ENCODE measurements at regions not wholly inside any gene's neighbourhood (a gene's known extent, or its start where the extent isn't known, plus 50 kb on each side); places are given as distances from the start of the nearest gene placed in this dataset.
A peak's percentile ranks its signal among the peaks of the same experiment; 100 is the strongest.

DNA sequence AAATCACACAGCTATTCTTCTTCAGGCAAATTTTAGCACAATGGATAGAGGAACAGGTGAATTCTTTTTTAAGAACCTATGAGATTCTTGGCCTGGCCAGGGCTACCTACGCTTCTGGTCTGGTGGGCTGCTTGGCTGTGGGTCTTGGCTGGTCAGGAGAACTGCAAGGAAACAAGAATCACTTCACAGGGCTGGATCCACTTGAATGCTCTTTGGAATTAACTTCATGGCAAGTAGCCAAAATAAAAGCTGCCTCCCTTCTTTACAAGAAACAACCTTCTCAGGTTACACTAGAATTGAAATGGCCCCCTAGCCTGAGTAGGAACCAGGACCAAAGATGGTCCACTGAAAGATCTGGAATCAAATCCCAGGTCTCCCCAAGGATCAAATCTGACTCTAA is 519.1 kb downstream of the IQCM start:
- no peak for DNase-seq (ENCODE audit: low spot score)

- no peak for DNase-seq (ENCODE audit: low spot score)
Observed at GRCh38 chr4:149296084-149296483, 519.6 kb downstream of the IQCM start.

- no peak for DNase-seq (ENCODE audit: low spot score)
Observed at GRCh38 chr4:149294601-149295000, 521.0 kb downstream of the IQCM start.

DNA sequence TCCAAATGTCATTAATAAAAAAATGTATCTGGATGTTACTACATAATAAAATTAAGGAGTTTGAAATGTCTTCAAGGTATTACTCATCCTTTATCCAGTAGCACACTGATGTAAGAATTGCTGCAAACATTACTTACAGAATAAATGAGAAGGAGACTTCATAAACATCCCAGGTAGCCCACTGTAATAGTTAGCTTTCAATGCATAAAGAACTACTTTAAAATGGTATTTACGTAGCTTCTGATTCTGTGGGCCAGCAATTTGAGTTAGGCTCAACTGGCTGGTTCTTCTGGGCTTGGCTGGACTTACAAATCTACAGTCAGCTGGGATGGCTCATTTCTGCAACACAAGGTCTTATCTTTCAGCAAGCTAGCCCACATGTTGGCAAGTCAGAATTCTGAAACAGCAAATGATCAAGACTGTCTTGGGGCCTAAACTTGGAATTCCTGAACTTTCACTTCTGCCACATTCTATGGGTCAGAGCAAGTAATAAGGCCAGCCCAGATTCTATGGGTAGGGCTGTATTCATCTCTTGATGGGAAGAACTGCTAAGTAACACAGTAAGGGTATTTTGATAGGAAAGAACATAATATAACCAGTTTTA is 522.5 kb downstream of the IQCM start:
- DNase-seq (ENCODE audit: low spot score): no peak

DNA sequence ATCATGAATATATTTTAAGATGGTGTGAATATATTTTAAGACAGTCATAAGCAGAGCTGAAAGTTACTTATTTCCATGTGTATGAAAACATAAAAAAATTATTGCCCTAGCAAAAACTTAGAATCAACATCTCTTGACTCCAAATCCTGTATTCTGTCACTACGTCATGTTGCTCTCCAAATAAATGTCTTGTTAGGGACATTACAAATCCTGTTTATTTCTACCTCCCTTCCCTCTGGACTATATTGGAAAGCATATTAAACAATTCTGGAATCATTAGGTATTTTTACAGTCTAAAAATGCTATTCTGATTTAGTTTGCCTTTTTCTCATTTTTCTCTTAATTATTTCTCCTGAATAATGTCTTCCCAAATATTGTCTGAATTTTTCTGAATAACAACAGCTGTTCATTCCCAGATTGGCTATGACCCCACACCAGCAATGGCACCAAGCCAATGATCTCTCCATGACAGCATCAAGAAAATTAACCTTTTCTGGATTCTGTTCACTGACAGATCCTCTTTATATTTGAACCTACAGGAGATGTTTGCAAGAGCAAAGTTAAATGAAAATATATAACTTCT is 523.1 kb downstream of the IQCM start:
- DNase-seq (ENCODE audit: low spot score): no peak

DNA sequence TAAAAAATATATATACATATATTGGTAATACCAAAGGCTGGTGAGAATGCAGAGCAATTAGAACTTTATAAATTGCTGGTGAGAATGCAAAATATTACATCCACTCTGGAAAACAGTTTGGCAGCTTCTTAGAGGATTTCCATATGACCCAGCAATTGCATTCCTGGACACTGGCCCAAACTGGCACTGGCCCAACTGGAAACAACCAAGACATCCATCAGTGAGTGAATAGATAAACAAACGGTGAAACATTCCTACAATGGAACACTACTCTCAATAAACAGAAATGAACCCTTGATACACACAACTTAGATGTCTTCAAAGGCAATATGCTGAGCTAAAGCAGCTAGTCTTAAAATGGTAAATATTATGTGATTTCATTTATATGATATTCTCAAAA is 524.2 kb downstream of the IQCM start:
- peak; percentile 13 for DNase-seq (ENCODE audit: low spot score)

DNA sequence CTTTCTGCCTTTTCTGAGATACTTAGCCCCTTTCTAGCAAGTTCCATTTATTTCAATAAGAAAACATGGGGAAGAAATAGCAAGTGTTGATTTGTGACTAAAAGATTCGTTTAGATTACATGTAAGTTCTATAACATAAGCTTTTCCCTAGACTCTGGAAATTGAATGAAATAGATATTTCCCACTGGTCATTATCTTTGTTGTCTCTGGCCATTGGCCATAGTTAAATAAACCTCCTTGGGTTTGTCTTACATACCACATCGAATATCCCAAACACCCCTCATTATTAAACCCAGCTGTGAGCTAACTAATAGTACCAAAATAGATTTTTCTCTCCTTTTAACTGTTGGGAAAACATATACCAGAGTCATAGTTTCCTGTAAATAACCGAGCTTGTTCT is 534.8 kb downstream of the IQCM start:
- DNase-seq (ENCODE audit: low spot score): no peak

DNA sequence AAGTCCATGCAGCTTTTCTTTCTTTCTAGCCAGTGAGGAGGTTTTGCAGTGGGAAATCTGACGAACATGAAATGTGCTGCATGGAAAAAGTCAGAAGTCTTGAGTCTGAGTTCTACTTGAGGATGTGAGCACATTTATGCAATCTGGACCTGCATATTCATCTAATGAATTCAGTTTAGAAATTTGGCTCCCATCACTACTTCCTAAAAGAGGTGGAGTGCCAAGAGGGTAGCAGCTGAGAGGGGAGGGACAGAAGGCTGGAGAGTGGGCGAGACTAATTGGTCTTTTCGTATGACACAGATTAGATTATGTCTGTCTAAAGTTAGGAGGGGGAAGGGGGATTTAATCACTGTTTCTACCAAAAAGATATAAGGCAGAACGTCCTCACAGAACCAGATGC is 535.9 kb downstream of the IQCM start:
- DNase-seq (ENCODE audit: low spot score): no peak

DNA sequence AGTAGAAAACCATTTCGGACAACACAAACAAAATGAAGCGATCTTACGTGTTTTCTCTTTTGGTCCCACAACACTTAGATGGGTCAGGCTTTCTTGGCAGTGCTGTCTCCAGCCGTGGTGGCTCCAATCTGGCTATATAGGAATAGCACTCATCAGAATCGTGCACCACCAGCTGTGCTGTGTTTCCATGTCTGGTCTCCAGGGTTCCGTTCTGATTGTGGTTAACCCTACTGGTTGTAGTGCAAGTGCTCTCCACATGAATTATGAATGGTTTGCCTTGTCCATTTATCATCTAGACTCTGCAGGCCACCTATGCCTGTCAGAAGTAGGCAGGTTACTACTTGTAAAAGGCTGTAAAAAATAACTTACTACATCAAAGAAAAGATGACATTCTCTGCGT is 536.3 kb downstream of the IQCM start:
- DNase-seq (ENCODE audit: low spot score): no peak

- no peak for DNase-seq (ENCODE audit: low spot score)
Observed at GRCh38 chr4:149277705-149278104, 537.9 kb downstream of the IQCM start.

DNA sequence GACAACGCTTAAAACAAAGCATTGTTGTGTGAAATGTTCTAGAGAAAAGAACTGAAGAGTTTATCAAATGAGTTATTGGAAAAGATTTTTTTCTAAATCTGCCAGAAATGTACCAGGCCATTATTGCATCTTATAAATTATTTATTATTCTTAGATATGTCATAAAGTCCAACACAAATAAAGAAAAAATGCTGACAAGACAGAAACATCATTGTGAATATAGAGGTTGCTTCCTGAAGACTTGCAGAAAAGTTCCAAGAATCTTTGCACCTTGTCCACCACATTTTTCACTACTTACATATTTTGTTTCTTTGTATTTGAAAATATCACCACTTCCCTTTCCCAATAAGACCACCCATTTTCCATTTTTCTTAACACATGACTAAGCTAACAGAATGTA is 545.8 kb downstream of the IQCM start:
- DNase-seq (ENCODE audit: low spot score): no peak

DNA sequence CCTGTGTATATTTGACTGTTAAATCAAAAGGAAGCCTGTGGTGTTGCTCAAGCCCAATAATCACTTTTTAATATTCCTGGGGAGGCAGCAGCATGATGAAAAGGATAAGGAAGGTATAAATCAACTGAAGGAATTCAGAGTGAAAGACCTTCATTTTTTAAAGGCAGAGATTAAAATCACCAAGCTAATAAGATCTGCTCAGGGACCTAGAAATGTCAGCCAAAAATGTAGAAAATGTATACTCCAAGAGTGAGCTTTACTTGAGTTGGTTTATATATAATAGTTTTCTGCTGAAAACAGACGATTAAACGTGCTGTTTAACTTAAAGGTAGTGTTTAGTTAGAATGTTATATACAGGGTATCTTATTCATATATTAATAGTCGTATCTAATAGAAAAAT is 549.3 kb downstream of the IQCM start:
- no peak for DNase-seq (ENCODE audit: low spot score)

DNA sequence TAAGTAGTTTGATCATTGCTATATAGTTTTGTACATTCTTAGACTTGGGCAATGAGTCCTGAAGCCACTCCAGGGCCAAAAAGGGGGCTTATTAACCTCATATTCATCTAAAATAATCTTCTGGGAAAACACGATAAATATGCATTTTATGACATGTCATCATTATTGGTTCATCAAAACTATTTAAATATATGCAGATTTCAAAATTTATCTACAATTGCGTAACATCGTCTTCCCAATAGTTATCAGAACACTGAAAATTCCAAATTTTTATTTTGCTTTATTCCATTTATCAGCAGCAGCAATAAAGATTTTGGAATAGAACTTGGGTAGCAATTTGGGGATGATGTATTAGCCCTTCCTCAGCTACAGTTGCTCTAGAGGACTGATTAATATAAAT is 550.0 kb downstream of the IQCM start:
- DNase-seq (ENCODE audit: low spot score): no peak

- peak; percentile 17 for DNase-seq (ENCODE audit: low spot score)
Observed at GRCh38 chr4:149264093-149264733, 551.4 kb downstream of the IQCM start.

DNA sequence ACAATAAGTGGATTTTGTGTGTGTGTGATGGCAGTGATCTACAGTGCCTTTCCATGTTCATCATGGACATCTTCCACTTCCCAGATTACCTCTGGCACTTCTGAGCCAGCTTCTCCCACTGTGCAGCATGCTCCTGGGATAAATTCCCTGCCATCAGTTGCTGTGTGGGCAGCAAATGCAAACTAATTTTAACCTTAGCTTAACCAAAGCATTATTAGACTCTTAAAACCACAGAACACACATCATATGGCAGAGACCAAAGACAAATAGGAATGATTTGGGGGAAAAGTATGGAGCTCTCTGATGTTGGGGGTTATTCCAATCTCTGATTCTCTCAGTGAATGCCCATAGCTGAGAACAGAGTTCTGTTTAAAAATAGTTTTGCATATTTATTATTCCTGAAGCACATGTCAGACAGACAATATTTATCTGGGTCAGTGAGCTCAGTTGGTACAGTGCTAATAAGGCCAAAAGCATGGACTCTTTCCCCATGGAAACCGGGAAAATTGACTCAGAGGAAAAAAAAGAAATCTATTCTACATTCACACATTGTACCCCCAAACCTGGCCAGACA is 567.4 kb downstream of the IQCM start:
- no peak for DNase-seq (ENCODE audit: low spot score)

DNA sequence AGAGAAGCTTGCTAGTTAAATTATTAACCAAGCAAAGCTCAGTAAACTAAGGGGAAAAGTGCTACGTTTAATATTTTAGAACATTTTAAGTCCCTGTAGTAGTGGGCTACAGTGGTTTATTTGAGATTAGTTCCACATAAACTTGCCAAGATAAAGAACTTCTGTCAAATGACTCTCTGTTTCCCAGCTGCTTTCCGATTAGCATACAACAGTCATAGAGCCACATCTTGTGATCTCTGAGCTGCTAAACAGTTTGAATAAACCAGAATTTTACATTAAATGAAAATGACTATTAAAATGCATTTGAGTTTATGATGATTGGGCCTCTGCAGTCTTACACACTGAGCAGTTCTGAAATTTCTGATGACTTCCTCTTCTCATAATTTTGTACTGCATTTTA is 568.5 kb downstream of the IQCM start:
- no peak for DNase-seq (ENCODE audit: low spot score)

DNA sequence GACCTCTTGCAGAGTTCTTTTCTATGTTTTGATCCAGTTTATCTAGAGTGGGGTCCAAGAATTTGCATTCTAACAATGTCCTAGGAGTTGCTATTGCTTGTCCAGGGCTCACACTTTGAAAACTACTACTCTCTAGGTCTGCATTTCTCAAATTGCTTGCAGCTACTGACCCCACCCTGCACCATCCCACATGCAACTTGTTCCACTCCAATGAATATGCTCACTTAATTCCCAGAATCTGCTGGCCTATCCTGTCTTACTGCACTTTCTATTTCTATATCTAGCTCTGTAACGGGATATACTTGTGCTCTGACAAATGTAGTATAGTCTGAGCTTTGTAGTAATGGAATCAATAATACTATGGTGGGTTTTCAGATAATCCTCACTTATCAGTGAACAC is 570.3 kb downstream of the IQCM start:
- DNase-seq (ENCODE audit: low spot score): no peak

GRCh38 chr4:149238097-149238496 is 577.5 kb downstream of the IQCM start:
- no peak for DNase-seq (ENCODE audit: low spot score)

DNA sequence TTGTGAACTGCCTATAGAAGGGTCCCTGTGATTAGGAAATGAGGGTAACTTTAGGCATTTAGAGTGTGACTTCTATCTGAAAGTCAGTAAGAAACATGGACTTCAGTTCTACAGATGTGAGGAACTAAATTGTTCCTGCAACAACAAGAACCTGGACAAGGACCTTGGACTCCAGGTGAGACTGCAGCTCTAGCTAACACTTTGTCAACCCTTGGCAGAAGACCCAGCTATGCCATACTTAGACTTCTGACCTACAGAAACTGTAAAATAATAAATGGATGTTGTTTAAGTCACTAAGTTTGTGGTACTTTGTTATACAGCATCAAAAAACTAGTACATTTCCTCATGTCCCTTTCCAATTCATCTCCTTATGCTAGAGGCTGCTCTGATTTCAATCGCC is 580.8 kb downstream of the IQCM start:
- DNase-seq (ENCODE audit: low spot score): no peak

- no peak for DNase-seq (ENCODE audit: low spot score)
Observed at GRCh38 chr4:149223659-149224058, 592.0 kb downstream of the IQCM start.

- no peak for DNase-seq (ENCODE audit: low spot score)
Observed at GRCh38 chr4:149218672-149219071, 597.0 kb downstream of the IQCM start.

DNA sequence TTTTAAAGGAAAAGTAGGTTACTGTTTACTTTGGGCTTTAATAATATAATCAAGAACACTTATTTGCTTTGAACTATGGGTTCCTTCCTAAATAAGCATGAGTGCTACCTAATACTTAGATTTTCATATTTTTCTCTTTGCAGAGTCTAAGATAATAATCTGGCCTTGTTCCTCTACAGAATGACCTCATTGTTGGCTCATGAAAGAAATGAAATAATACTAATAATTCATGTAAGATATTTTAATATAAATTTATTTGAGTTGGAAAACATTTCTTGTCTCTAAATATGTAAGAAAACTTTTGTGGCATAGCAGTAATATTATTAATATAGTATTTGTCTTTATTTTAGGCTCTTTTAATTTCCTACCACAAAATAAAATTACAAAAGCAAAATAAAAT is 601.3 kb downstream of the IQCM start:
- DNase-seq (ENCODE audit: low spot score): no peak

GRCh38 chr4:149211876-149212275 is 603.8 kb downstream of the IQCM start:
- no peak for DNase-seq (ENCODE audit: low spot score)

Data from mucosa of gallbladder (tissue), 1 donor.